Non-pigmented ciliary epithelial cell (primary cell): ENCODE measurements at regions not wholly inside any gene's neighbourhood (a gene's known extent, or its start where the extent isn't known, plus 50 kb on each side); places are given as distances from the start of the nearest gene placed in this dataset.

ENCODE experiments used
- DNase-seq: peaks from one replicate; pipeline ENCODE4 v3.0.0-alpha.2; 2010; ENCODE audit warnings: low read depth

GRCh38 chr17:77321649-77322513 is 181.1 kb downstream of the SEC14L1 start:
- no peak for DNase-seq

DNA sequence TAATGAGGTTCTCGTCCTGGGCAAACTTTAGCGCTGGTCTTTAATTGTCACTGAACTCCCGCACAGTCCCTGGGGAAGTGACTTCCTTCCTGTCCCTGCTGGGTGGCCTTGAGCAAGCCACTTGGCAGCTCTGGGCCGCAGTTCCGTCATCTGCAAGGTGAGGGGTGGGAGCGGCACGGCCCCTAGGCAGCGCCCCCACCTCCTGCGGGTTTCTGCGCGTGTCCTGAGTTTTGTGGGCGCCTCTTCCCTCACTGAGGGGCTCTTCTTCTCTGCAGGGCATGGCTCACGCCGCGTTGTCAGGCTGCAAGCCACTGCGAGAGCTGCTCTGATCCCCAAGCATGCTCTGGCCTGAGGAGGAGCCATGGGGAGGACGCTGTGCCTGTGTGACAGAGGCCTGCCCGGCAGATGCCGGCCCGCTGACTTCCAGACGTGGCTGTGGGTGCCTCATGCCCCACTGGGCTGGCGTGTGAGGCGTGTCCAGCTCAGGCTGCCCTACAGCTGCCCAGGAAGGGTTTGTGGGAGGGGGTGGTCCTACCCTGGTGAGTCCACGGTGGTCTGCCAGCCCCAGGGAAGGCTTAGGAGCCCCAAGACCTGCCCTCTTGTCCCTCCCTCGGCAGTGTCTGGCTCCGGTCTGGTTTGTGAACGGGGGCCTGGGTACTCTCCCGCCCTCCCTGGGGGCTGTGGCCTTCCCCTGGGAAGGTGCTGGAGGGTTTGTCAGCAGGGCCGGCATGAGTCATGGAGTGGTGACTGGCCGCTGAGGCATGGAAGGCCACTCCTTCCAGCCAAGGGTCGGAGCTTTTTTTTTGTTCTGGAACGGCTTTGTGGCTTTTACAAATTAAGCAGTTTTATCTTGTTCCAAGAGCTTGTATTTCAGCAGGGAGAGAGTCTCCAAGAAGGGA is 182.0 kb downstream of the SEC14L1 start:
- peak; percentile 94 for DNase-seq

DNA sequence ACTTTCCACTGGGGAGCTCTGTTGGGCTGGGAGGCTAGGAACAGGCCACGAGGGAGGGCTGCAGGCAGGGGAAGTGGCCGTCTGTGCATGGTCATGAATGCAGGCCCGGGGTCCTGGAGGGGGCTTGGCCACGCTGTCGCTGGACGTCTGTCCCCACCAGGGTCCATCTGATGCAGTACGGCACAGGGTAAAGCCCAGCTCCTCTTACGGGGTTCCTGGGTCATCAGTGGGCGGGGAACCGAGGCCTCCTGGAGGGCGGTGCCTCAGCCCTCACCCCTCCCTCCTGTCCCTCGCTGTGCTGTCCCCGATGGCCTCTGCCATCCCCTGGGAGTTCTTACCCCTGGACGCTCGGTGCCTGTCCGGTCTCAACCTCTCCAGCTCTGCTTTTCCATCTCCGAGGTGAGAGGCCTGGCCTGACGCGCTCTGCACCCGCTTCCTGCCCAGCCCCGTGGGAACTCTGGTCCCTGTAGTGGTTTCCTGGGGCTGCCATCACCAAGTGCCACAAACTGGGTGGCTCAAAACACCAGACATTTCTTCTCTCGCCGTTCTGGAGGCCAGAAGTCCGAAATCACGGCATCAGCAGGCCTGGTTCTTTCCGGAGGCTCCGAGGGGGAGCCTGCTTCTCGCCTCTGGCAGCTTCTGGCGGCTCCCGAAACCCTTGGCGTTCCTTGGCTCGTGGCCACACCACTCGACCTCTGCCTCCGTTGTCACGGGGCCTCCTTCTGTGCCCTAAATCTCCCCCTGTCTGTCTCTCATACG is 182.8 kb downstream of the SEC14L1 start:
- DNase-seq = no peak

DNA sequence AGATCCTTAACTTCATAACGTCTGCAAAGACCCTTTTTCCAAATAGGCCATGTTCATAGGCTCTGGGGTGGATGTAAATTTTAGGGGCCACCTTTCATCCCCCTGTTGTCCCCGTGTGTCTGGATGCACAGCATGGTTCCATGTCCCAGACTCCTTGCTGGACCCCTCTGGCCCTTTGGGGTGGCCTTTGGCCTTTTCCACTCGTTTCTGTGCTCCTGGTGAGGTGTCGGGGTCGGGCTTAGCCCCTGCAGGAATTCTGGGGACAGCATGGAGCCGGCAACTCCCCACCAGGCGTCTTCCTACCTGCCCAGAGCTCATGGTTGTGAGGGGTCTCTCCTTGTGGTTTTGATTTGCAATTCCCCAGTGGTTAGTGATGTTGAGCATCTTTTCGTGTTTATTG is 183.5 kb downstream of the SEC14L1 start:
- no peak for DNase-seq

GRCh38 chr17:77325577-77326075 is 184.9 kb downstream of the SEC14L1 start:
- no peak for DNase-seq

GRCh38 chr17:77326076-77326591 is 185.4 kb downstream of the SEC14L1 start:
- no peak for DNase-seq

DNA sequence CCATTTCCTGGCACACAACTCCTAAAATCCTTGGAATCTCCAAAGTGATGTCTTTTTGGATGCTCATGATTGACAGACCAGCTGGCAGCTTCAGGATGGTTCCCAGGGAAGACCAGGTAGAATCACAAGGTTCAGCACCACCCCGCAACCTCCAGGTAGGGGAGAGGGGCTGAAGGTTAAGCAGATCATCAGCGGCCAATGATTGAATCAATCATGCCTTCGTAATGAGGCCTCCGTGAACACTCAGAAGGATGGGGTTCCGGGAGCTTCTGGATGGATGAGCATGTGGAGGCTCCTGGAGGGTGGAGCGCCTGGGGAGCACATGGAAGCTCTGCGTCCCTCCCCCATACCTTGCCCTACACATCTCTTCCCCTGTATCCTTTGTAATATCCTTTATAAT is 185.9 kb downstream of the SEC14L1 start:
- no peak for DNase-seq

- no peak for DNase-seq
Observed at GRCh38 chr17:77327181-77327565, 186.4 kb downstream of the SEC14L1 start.

GRCh38 chr17:77327566-77328464 is 187.0 kb downstream of the SEC14L1 start:
- no peak for DNase-seq

DNA sequence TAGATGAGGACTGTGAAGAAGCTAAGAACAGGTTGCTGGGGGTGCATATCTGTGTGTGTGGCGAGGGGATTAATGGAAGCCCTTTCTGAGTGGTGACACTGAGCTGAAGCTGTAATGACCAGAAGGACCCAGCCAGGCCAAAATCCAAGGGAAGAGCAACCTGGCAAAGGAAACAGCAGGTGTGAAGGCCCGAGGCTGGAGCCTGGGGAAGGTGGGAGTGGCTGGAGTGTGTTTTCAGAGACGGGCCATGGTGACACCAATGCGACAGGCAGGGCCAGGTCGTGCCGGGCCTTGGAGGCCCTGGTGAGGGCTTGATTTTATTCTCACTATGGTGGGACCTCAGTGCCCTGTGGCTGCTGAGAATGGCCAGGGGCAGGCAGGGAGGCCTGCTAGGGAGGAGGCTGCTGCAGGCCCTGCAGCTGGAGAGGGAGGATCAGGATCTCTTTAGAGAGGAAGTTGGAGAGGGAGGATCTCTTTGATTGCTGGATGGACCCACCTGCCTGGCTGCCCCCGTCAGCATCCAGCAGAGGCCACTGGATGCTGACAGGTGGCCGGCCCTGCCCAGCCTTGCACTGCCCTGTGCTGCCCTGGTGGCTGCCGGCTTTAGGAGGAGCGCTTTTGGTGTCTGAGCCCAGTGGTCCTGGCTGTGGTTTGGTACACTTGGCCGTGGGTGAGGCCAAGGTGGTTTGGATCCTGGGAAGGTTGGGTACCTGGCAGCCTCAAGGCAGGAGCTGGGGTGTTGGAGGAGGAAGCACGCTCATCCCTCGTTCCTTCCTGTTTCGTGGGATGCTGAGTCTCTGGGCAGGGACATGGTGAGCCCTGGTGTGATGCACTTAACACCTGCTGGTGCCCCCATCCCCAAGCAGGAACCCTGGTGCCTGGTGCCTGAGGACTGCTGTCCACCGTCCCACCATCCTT is 188.3 kb downstream of the SEC14L1 start:
- no peak for DNase-seq

- no peak for DNase-seq
Observed at GRCh38 chr17:77329741-77330531, 189.2 kb downstream of the SEC14L1 start.

- no peak for DNase-seq
Observed at GRCh38 chr17:77330602-77331081, 189.9 kb downstream of the SEC14L1 start.

- DNase-seq = no peak
Observed at GRCh38 chr17:77331301-77331864, 190.6 kb downstream of the SEC14L1 start.

DNA sequence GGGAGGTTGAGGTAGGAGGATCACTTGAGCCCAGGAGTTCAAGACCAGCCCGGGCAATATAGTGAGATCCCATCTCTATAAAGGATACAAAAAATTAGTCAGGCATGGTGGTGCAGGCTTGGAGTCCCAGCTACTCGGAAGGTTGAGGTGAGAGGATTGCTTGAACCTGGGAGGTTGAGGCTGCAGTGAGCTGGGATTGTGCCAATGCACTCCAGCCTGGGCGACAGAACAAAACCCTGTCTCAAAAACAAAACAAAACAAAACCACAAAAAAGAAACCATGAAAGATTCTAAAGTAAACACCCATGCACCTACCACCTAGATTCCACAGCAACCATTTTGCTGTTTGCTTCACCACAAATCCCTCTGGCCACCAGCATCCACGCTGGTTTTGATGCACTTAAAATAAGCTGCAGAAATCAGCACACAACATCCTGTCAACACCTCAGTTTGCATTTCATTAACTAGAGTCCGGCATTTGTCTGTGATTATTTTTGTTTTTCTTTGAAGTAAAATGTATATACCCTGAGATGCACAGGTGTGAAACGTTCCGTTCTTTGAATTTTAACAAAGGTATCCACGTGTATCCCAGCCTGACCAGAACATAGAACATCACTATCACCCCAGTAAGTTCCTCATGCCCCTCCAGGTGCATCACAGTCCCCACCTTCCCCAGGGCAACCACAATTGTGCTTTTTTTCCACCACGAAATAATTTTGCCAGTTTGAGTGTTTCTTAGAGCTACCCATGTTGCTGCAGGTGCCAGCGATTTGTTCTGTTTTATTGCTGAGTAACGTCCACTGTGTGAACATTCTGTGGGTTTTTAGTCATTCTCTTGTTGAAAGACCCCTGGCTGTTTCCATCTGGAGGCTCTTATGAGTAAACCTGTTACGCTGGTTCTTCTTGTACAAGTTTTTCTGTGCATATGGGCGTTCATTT is 191.5 kb downstream of the SEC14L1 start:
- no peak for DNase-seq

GRCh38 chr17:77332981-77333685 is 192.4 kb downstream of the SEC14L1 start:
- DNase-seq = no peak

- no peak for DNase-seq
Observed at GRCh38 chr17:77337150-77337549, 196.4 kb downstream of the SEC14L1 start.
